ENCODE measurements at regions not wholly inside any gene's neighbourhood (a gene's known extent, or its start where the extent isn't known, plus 50 kb on each side); places are given as distances from the start of the nearest gene placed in this dataset.

GRCh38 chr13:72122661-72123255 is 255.8 kb upstream of the DACH1 start:
- Histone ChIP-seq H3K27ac (no peak overlapping the region), H3K4me3 (no peak overlapping the region)
- TF ChIP-seq CTCF (IDR thresholded peaks at IDR 0.05), result no peak
- no peak for DNase-seq (ENCODE audit: low spot score)

- TF ChIP-seq CTCF (IDR thresholded peaks at IDR 0.05), result no peak
Observed at GRCh38 chr13:72121466-72121865, 254.5 kb upstream of the DACH1 start.

GRCh38 chr13:72120632-72121031 is 253.6 kb upstream of the DACH1 start:
- Histone ChIP-seq H3K27ac (no peak overlapping the region), H3K4me3 (no peak overlapping the region)
- no peak for TF ChIP-seq CTCF (IDR thresholded peaks at IDR 0.05)
- no peak for DNase-seq (ENCODE audit: low spot score)

More at GRCh38 chr13:72121466-72121865, 254.5 kb upstream of the DACH1 start:
- Histone ChIP-seq H3K4me3 (no peak overlapping the region), H3K27ac (no peak overlapping the region)
- DNase-seq (ENCODE audit: low spot score), result no peak

- H3K4me3 ChIP-seq, result no peak overlapping the region
- no peak for TF ChIP-seq CTCF (IDR thresholded peaks at IDR 0.05)
- no peak for DNase-seq (ENCODE audit: low spot score)
- H3K27ac ChIP-seq, result no peak overlapping the region
Observed at GRCh38 chr13:72113931-72114330, 246.9 kb upstream of the DACH1 start.

GRCh38 chr13:72113076-72113475 is 246.1 kb upstream of the DACH1 start:
- TF ChIP-seq CTCF (IDR thresholded peaks at IDR 0.05), result no peak
- Histone ChIP-seq H3K27ac (no peak overlapping the region), H3K4me3 (no peak overlapping the region)
- no peak for DNase-seq (ENCODE audit: low spot score)

- Histone ChIP-seq H3K27ac (no peak overlapping the region), H3K4me3 (no peak overlapping the region)
- no peak for TF ChIP-seq CTCF (IDR thresholded peaks at IDR 0.05)
- no peak for DNase-seq (ENCODE audit: low spot score)
Observed at GRCh38 chr13:72112216-72112615, 245.2 kb upstream of the DACH1 start.

GRCh38 chr13:72109863-72110262 is 242.9 kb upstream of the DACH1 start:
- H3K4me3 ChIP-seq, result no peak overlapping the region
- no peak for DNase-seq (ENCODE audit: low spot score)
- no peak overlapping the region for H3K27ac ChIP-seq
- TF ChIP-seq CTCF (IDR thresholded peaks at IDR 0.05), result no peak

Data from coronary artery (tissue), 2 donors.